Liver (tissue), 8 donors: ENCODE measurements at regions not wholly inside any gene's neighbourhood (a gene's known extent, or its start where the extent isn't known, plus 50 kb on each side); places are given as distances from the start of the nearest gene placed in this dataset.

Experiments used
- DNase-seq: peaks from one replicate; pipeline ENCODE4 v3.0.0-alpha.2; 2017; ENCODE audit warnings: low spot score
- H3K27ac ChIP-seq, 2 donors: one replicate each; pipeline ENCODE4 v1.7.0; 2013; ENCODE audit warnings: inconsistent platforms in 2 of 2, low read length in 2 of 2, control low read depth in 1 of 2, low read depth in 1 of 2, mild to moderate bottlenecking in 1 of 2
- H3K27me3 ChIP-seq, 4 donors: one replicate each; pipeline versions ENCODE4 v1.6.1 to v1.7.0; 2013; ENCODE audit warnings: low read length in 3 of 4, inconsistent platforms in 1 of 4, mild to moderate bottlenecking in 1 of 4, moderate library complexity in 1 of 4; ENCODE audit not compliant: control insufficient read depth in 4 of 4, insufficient read depth in 4 of 4
- H3K36me3 ChIP-seq, 4 donors: one replicate each; pipeline versions ENCODE4 v1.6.1 to v1.7.0; 2013; ENCODE audit warnings: low read length in 3 of 4, mild to moderate bottlenecking in 3 of 4, low read depth in 1 of 4, moderate library complexity in 1 of 4; ENCODE audit not compliant: control insufficient read depth in 4 of 4, insufficient read depth in 3 of 4
- H3K4me1 ChIP-seq, 4 donors: one replicate each; pipeline versions ENCODE4 v1.6.1 to v1.7.0; 2013; ENCODE audit warnings: low read length in 3 of 4, mild to moderate bottlenecking in 3 of 4, moderate library complexity in 1 of 4; ENCODE audit not compliant: control insufficient read depth in 4 of 4, insufficient read depth in 4 of 4
- H3K4me3 ChIP-seq, 3 donors: one replicate each; pipeline versions ENCODE4 v1.6.1 to v1.7.0; 2013; ENCODE audit warnings: low read length in 3 of 3, control low read depth in 1 of 3, low read depth in 1 of 3, mild to moderate bottlenecking in 1 of 3
- H3K9ac ChIP-seq, 2 donors: one replicate each; pipeline ENCODE4 v1.7.0; 2013; ENCODE audit warnings: low read length in 2 of 2, mild to moderate bottlenecking in 2 of 2, moderate library complexity in 2 of 2, control low read depth in 1 of 2, low read depth in 1 of 2
- H3K9me3 ChIP-seq, 4 donors: one replicate each; pipeline versions ENCODE4 v1.6.1 to v1.7.0; 2013; ENCODE audit warnings: low read length in 3 of 4; ENCODE audit not compliant: control insufficient read depth in 4 of 4
- CTCF ChIP-seq: fragments of 150-350 bp; IDR thresholded peaks from 2 replicates; pipeline ENCODE4 v1.5.1; 2017; ENCODE audit warnings: improper control_type of control experiment, low read depth, low read length; ENCODE audit not compliant: missing input control
- EGR1 ChIP-seq, 2 donors: IDR thresholded peaks; 2 replicates each; pipeline ENCODE4 v1.6.1; 2016 to 2018; ENCODE audit warnings: antibody characterized with exemption in 2 of 2, low read depth in 2 of 2
- FOXA1 ChIP-seq: IDR thresholded peaks from 2 replicates; pipeline ENCODE4 v1.6.1; 2016; ENCODE audit warnings: antibody characterized with exemption
- FOXA2 ChIP-seq: IDR thresholded peaks from 2 replicates; pipeline ENCODE4 v1.6.1; 2016; ENCODE audit warnings: antibody characterized with exemption
- MAX ChIP-seq: IDR thresholded peaks from 2 replicates; pipeline ENCODE4 v1.6.1; 2016; ENCODE audit warnings: antibody characterized with exemption
- NR2F2 ChIP-seq: IDR thresholded peaks from 2 replicates; pipeline ENCODE4 v1.6.1; 2016; ENCODE audit warnings: antibody characterized with exemption
- RAD21 ChIP-seq, 2 donors: IDR thresholded peaks; 2 replicates each; pipeline ENCODE4 v1.6.1; 2016; ENCODE audit warnings: antibody characterized with exemption in 2 of 2, mild to moderate bottlenecking in 2 of 2
- RXRA ChIP-seq, 2 donors: IDR thresholded peaks; 2 replicates each; pipeline ENCODE4 v1.6.1; 2017 to 2018; ENCODE audit warnings: antibody characterized with exemption in 2 of 2, mild to moderate bottlenecking in 1 of 2
- TAF1 ChIP-seq: conservative IDR thresholded peaks from 2 replicates; pipeline ENCODE4 v1.6.1; 2016; ENCODE audit warnings: antibody characterized with exemption, mild to moderate bottlenecking
- ZBTB33 ChIP-seq: IDR thresholded peaks from 2 replicates; pipeline ENCODE4 v1.6.1; 2016; ENCODE audit warnings: antibody characterized with exemption
- WGBS: extraction: QIAGEN DNeasy Blood & Tissue Kit; methylation state at CpG from one replicate; pipeline ENCODE4 v1.1.7; 2013; 5-methylcytosine and 5-hydroxymethylcytosine counted together
- donor health status: healthy.
- donor health status: healthy.
- donor health status: healthy.
- donor health status: healthy.
- donor health status: healthy.

GRCh38 chr13:85080691-85081090 lies 718.5 kb downstream of the SLITRK6 start:
- Histone ChIP-seq H3K9ac (no peak overlapping the region), H3K27me3 (no peaks in the 10 kb centered on the region), H3K27ac (no peak overlapping the region), H3K36me3 (no peaks in the 10 kb centered on the region), H3K9me3 (no peaks in the 10 kb centered on the region), H3K4me3 (no peak overlapping the region), H3K4me1 (no peaks in the 10 kb centered on the region)
- 87% methylated on average over 1 of the region's 1 CpG for WGBS
- TF ChIP-seq TAF1 (no peak), ZBTB33 (no peak), FOXA2 (no peak), CTCF (no peak), MAX (no peak)
- DNase-seq = no peak

- Histone ChIP-seq H3K9me3 (no peaks in the 10 kb centered on the region), H3K36me3 (no peaks in the 10 kb centered on the region), H3K27me3 (no peaks in the 10 kb centered on the region), H3K9ac (no peak overlapping the region), H3K4me3 (no peak overlapping the region), H3K27ac (no peak overlapping the region), H3K4me1 (no peaks in the 10 kb centered on the region)
- WGBS = 69% methylated on average over 1 of the region's 1 CpG
- TF ChIP-seq ZBTB33 (no peak), CTCF (no peak), EGR1 (IDR thresholded peaks at IDR 0.05; ENCODE audit: low read depth in 2 of 2) (no peak), RXRA (IDR thresholded peaks at IDR 0.05) (no peak), FOXA1 (no peak), NR2F2 (no peak), RAD21 (IDR thresholded peaks at IDR 0.05) (no peak)
- DNase-seq = no peak
Observed at GRCh38 chr13:85076343-85076742, 722.9 kb downstream of the SLITRK6 start.
